HG03103 (cell line): ENCODE measurements at regions not wholly inside any gene's neighbourhood (a gene's known extent, or its start where the extent isn't known, plus 50 kb on each side); places are given as distances from the start of the nearest gene placed in this dataset.
"Not testable (repeated sequence)": the region's sequence is repeated elsewhere in the genome, so short reads cannot be mapped to it uniquely, and the experiment has no call there.

Source experiments
- ATAC-seq: cut with Tn5 transposase; IDR thresholded peaks from one replicate; pipeline ENCODE4 v1.9.1; 2021; ENCODE audit warnings: low read depth; ENCODE audit not compliant: unreplicated experiment

- no peak for ATAC-seq
Measured at GRCh38 chr11:19628018-19628417, 84.6 kb upstream of the NAV2 start.

GRCh38 chr11:19627566-19627965 is 85.1 kb upstream of the NAV2 start:
- no peak for ATAC-seq

- no peak for ATAC-seq
Measured at GRCh38 chr11:19625438-19625837, 87.2 kb upstream of the NAV2 start.

GRCh38 chr11:19617696-19618523 is 94.7 kb upstream of the NAV2 start:
- ATAC-seq, result no peak

GRCh38 chr11:19615341-19616183 is 97.1 kb upstream of the NAV2 start:
- no peak for ATAC-seq

DNA sequence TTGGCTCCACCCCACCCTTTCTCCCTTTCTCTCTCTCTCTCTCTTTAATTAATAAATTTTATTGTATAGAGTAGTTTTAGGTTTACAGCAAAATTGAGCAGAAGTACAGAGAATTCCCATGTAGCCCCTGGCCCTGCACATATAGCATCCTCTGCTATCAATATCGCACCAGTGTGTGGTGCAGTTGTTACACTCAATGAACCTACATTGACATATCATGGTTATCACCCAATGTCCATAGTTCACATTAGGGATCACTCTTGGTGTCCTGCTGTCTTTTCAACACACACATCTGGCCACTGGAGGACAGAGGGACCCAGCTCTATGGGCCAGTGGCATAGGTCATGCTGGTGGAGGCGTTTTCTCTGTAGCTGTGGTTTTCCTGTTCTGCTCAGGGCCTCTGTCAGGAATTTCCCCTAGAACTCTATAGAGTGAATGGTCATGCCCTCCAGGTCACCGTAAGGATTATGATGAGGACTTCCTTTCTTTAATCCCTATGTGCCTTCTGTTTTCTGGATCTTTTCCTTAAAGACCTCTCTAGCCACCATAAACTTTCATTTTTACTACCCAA is 98.2 kb upstream of the NAV2 start:
- no peak for ATAC-seq

DNA sequence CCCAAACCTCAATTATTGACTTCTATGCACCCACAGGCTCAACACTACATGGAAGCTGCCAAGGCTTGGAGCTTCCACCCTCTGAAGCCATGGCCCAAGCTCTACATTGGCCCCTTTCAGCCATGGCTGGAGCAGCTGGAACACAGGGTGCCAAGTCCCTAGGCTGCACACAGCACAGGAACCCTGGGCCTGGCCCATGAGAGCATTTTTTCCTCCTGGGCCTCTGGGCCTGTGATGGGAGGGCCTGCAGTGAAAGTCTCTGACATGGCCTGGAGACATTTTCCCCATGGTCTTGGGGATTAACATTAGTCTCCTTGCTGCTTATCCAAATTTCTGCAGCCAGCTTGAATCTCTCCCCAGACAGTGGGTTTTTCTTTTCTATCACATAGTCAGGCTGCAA is 100.6 kb upstream of the NAV2 start:
- not testable (repeated sequence) for ATAC-seq

DNA sequence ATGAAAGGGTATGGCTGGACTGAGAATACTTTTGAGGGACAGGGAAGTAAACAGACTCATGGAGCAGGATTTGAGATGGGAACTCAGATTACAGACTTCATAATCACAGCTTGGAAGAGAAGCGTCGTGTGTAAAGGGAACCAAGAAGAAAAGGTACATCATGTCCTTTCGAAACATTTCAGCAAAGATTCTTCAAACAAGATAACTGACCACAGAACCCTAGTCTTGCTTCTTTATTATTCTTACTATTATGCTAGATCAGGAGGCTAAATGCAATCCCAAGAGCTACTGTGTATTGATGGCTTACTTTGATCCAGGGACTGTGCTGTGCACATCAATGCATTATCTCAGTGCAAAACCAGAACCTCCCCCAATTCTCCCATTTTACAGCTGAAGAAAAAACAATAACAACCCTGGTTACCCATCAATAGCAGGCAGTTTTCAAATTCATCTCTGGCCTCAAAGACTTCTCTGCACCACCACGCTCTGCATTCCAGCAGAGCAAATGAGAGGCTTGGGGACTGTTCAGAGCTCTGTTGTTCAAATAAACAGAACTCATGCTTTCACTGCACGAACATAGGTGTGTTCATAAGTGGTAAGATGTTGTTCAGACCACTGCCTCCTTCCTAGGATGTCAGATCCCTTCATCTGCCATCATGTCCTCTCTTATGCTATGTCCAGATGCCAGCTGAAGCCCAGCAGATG is 104.8 kb upstream of the NAV2 start:
- no peak for ATAC-seq

GRCh38 chr11:19606856-19607655 is 105.6 kb upstream of the NAV2 start:
- ATAC-seq, result no peak

DNA sequence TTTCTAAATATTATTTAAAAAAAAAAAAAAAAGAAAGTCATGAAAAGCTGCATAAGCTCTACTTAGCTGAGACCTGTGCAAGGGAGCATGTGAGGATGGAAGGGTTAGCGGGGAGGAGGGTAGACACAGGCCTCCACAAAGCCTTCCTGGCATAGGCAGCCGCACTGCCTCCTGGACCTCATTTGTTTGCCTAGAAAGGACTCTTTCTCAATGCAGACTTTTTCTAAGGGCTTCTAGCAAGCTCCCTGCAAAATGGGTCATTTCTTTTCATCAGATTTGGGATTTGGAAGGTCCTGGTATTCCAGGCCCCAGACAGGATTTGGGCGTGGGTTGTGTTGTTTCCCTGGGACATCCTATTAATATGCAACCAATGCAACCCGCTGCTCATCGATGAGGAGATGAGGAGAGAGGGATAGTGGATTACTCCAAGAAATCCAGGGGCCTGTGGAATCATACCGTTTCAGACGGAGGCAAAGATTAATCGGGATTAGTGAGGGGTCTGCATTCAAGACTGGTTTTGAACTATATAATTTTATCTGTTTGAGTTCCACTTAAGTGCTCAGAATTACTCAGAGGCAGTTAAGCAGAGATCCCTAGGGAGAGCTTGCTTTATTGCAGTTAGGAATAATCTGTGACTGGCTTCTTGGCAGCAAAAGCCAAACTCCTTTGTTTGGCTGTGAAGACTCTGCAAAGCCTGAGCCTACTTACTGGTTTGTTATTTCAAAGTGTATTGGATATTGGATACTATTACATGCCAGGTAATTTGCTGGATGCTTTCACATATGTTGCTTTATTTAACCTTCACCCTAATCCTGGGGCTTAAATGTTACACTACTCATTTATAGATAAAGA is 106.9 kb upstream of the NAV2 start:
- no peak for ATAC-seq

- ATAC-seq, result no peak
Measured at GRCh38 chr11:19604679-19605375, 107.8 kb upstream of the NAV2 start.

DNA sequence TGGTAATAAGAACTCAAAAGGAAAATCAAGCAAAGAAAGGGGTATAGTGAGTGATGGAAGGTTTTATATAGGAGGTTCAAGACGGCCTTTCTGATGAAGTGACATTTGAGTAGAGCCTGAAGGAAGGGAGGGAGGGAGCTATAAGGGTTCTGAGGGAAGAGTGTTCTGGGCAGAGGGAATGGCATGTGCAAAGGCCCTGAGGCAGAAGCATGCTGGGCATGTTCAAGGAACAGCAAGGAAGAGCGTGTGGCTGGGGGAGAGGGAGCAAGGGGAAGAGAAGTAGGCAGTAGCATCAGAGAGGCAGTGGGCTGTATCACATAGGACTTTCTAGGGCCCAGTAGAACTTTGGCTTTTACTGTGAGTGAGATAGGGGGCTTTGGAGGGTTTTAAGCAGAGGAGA is 108.9 kb upstream of the NAV2 start:
- no peak for ATAC-seq

DNA sequence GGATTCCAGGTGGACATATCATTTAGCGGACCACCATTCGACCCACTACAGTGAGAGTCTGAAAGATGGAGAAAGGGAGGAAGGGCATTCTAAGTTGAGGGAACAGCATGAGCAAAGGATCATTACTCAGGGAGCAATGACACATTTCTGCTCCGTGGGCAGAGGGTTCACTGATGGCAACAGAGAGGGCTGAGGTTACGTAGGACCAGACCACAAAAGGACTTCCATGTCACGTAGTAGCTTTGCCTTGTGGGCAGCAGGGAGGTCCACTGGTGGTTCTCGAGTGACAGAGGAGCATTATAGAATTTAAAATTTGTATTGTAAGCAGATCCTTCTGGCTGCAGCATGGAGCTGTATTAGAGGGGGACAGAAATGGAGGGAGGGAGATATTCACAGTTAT is 109.7 kb upstream of the NAV2 start:
- no peak for ATAC-seq

DNA sequence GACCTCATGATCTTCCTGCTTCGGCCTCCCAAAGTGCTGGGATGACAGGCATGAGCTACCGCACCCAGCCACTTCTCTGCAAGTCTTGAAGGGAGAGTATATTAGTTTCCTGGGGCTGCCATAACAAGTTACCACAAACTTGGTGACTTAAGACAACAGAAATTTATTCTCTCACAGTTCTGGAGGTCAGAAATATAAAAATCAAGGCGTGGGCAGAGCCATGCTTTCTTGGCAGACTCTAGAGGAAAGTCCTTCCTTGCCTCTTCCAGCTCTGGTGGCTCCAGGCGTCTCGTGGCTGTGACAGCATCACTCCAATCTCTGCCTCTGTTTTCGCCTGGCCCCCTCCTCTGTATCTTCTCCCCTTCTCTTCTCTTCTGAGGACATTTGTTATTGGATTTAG is 110.2 kb upstream of the NAV2 start:
- no peak for ATAC-seq

DNA sequence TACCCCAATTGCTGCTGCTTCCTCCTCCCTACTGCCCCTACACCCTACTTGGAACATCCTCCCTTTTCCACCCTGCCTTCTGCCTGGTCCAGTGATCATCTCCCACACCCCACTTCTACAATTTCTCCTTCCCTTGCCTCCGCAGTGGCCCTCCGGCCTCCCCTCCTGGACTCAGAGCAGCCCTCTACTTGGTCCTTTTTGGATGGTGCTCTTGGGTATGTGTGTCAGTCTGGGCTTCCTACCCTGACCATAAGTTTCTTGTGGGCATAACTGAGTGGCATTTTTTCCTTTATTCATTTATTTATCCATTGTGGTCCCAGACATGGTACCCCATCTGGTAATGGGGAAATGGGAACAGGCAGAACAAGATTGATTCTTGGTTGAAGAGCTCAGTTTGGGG is 111.4 kb upstream of the NAV2 start:
- no peak for ATAC-seq

DNA sequence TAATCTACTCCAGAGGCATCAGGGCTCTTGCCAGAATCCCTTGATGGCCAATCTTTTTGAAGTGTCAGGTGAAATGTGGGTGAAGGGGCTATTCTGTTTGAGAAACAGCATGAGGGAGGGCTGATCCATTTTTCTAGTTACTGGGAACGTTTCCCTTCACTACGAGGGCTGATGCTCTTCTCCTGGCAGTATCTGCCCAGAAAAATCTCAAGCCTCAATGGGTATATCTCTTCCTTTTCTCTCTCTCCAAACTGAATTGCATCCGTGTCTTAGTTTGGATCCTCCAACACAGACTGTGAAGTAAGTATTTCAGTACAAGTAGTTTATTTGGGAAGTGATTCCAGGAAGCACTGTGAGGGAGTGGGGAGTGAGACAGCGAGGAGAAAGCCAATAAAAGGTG is 113.0 kb upstream of the NAV2 start:
- ATAC-seq, result no peak

GRCh38 chr11:19598876-19599486 is 113.7 kb upstream of the NAV2 start:
- ATAC-seq, result no peak

DNA sequence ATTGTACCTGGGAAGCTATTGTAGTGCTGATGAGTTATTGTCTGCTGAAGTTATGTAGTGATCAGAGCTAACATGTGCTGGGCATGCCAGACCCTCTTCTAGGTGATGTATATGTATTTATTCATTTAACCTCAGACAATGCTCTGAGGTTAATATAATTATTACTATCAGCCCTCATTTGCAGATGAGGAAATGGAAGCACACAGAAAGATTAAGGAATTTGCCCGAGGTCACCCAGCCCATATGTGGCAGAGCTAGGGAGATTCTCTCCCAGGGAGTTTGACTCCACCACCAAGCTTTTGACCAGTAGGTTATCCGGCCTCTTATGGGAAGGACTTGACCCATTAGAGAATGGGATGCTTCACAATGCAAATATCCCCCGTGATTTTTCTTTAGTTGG is 114.2 kb upstream of the NAV2 start:
- no peak for ATAC-seq
